ENCODE measurements at regions not wholly inside any gene's neighbourhood (a gene's known extent, or its start where the extent isn't known, plus 50 kb on each side); places are given as distances from the start of the nearest gene placed in this dataset.
"Not testable (repeated sequence)": the region's sequence is repeated elsewhere in the genome, so short reads cannot be mapped to it uniquely, and the experiment has no call there.

DNA sequence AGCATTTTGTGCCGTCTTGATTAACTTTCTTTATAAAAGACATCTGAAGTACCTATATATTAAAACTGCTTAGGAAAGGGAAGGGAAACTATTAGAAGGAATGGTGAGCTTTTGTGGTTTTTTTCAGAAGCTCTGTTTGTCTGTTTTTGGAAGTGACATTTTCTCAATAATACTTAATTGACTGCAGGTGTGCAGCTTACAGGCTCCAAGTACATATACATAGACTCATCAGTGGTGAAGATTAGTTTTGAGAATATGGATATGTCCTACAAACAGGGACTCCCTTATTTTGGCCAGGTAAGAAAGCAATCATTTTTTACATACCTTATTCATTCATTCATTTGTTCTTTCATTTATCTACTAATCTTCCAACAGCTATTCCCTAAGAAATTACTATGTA lies 104.9 kb downstream of the KLRB1 start:
- POLR2A ChIA-PET (ENCODE audit: partially characterized antibody); H4K5ac ChIP-seq (ENCODE audit: insufficient read length, low read depth, low read length); H2BK20ac ChIP-seq (ENCODE audit: low read length); H3K79me1 ChIP-seq (ENCODE audit: low read depth, low read length); H3K23me2 ChIP-seq (ENCODE audit: low read depth, low read length); H3K9me3 ChIP-seq (ENCODE audit: insufficient read depth in 2 of 2, low read depth in 1 of 2, low read length in 1 of 2); H4K91ac ChIP-seq (replicated peaks; ENCODE audit: insufficient read length, low read length); H2BK120ac ChIP-seq (replicated peaks; ENCODE audit: low read depth, low read length); H3K79me2 ChIP-seq (ENCODE audit: control insufficient read depth in 1 of 2, insufficient read depth in 2 of 2, low read length in 2 of 2); CTCF ChIA-PET (ENCODE audit: partially characterized antibody); H2BK12ac ChIP-seq (ENCODE audit: low read depth, low read length); H3K27me3 ChIP-seq (replicated peaks in 1 of 4; ENCODE audit: control insufficient read depth in 3 of 4, extremely low read depth in 1 of 4, insufficient read depth in 3 of 4, low read length in 3 of 4); H2AFZ ChIP-seq (ENCODE audit: low read length); H4K8ac ChIP-seq (ENCODE audit: extremely low read depth, insufficient read depth, low read length); H3K4me1 ChIP-seq (replicated peaks in 1 of 4; ENCODE audit: control insufficient read depth in 3 of 4, insufficient read depth in 4 of 4, low read length in 3 of 4); H3K18ac ChIP-seq (ENCODE audit: extremely low read depth, low read length); DNase-seq (ENCODE audit: low read depth in 1 of 2, low spot score in 2 of 2); H2BK5ac ChIP-seq (ENCODE audit: low read depth, low read length); H3K14ac ChIP-seq (ENCODE audit: insufficient read length); FAIRE-seq; H3K27ac ChIP-seq (ENCODE audit: low read depth, low read length); H3K4ac ChIP-seq (replicated peaks; ENCODE audit: insufficient read length, low read depth, low read length); H3K56ac ChIP-seq (replicated peaks; ENCODE audit: insufficient read length, low read depth, low read length); H3K4me2 ChIP-seq (ENCODE audit: insufficient read depth in 1 of 2, low read depth in 2 of 2, low read length in 2 of 2); H3K4me3 ChIP-seq (ENCODE audit: extremely low read depth in 1 of 4, insufficient read depth in 2 of 4, low read depth in 3 of 4, low read length in 4 of 4); H3K36me3 ChIP-seq (ENCODE audit: control insufficient read depth in 2 of 4, insufficient read depth in 4 of 4, low read length in 3 of 4); H4K20me1 ChIP-seq (replicated peaks in 1 of 2; ENCODE audit: control insufficient read depth in 1 of 2, insufficient read depth in 2 of 2, low read length in 2 of 2); H2AK5ac ChIP-seq (ENCODE audit: low read depth, low read length); H3K23ac ChIP-seq (ENCODE audit: insufficient read length); H2BK15ac ChIP-seq (ENCODE audit: low read length); H3K9ac ChIP-seq (replicated peaks in 1 of 4; ENCODE audit: extremely low read depth in 1 of 4, low read depth in 3 of 4, low read length in 3 of 4): not testable (repeated sequence)
- no CpG with 5 or more reads among the region's 1 CpG for WGBS, 2 experiments (ENCODE audit: extremely low coverage in 1 of 2, insufficient coverage in 1 of 2, insufficient read length in 1 of 2, insufficient replicate concordance in 2 of 2, low coverage in 1 of 2, low lambda C conversion rate in 2 of 2, missing lambda C conversion rate in 1 of 2)

DNA sequence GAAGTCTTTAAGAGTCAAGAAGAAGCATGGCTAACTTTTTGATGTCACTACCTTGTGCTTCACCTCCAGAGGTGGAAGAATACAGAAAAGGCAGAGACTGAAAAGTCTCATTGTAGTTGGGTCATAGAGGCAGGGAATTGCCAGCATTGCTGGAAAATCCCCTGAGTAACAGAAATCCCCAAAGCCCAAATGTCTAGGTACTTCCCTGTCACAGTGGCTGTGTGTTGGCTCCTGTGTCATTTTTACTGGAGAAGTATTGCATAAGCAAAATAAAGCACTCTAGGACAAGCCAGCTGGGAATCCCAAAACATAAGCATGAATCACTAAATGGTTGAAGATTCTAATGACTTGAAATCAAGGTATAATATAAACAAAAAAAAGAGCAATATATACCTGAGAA lies 114.4 kb downstream of the KLRB1 start:
- FAIRE-seq; H2BK5ac ChIP-seq (ENCODE audit: low read depth, low read length); H2BK12ac ChIP-seq (ENCODE audit: low read depth, low read length); H3K27me3 ChIP-seq (replicated peaks in 1 of 4; ENCODE audit: control insufficient read depth in 3 of 4, extremely low read depth in 1 of 4, insufficient read depth in 3 of 4, low read length in 3 of 4); H2BK20ac ChIP-seq (ENCODE audit: low read length); H2BK120ac ChIP-seq (replicated peaks; ENCODE audit: low read depth, low read length); CTCF ChIA-PET (ENCODE audit: partially characterized antibody); H4K5ac ChIP-seq (ENCODE audit: insufficient read length, low read depth, low read length); H3K9ac ChIP-seq (replicated peaks in 1 of 4; ENCODE audit: extremely low read depth in 1 of 4, low read depth in 3 of 4, low read length in 3 of 4); H2BK15ac ChIP-seq (ENCODE audit: low read length); DNase-seq (ENCODE audit: low read depth in 1 of 2, low spot score in 2 of 2); POLR2A ChIA-PET (ENCODE audit: partially characterized antibody); H3K23ac ChIP-seq (ENCODE audit: insufficient read length); H3K18ac ChIP-seq (ENCODE audit: extremely low read depth, low read length); H3K36me3 ChIP-seq (ENCODE audit: control insufficient read depth in 2 of 4, insufficient read depth in 4 of 4, low read length in 3 of 4); H4K91ac ChIP-seq (replicated peaks; ENCODE audit: insufficient read length, low read length); H3K4ac ChIP-seq (replicated peaks; ENCODE audit: insufficient read length, low read depth, low read length); H3K27ac ChIP-seq (ENCODE audit: low read depth, low read length); H3K79me2 ChIP-seq (ENCODE audit: control insufficient read depth in 1 of 2, insufficient read depth in 2 of 2, low read length in 2 of 2); H3K23me2 ChIP-seq (ENCODE audit: low read depth, low read length); H3K9me3 ChIP-seq (ENCODE audit: insufficient read depth in 2 of 2, low read depth in 1 of 2, low read length in 1 of 2); H3K4me1 ChIP-seq (replicated peaks in 1 of 4; ENCODE audit: control insufficient read depth in 3 of 4, insufficient read depth in 4 of 4, low read length in 3 of 4); H4K20me1 ChIP-seq (replicated peaks in 1 of 2; ENCODE audit: control insufficient read depth in 1 of 2, insufficient read depth in 2 of 2, low read length in 2 of 2); H3K4me2 ChIP-seq (ENCODE audit: insufficient read depth in 1 of 2, low read depth in 2 of 2, low read length in 2 of 2); H3K14ac ChIP-seq (ENCODE audit: insufficient read length); H2AK5ac ChIP-seq (ENCODE audit: low read depth, low read length); H2AFZ ChIP-seq (ENCODE audit: low read length); H4K8ac ChIP-seq (ENCODE audit: extremely low read depth, insufficient read depth, low read length); H3K79me1 ChIP-seq (ENCODE audit: low read depth, low read length); H3K56ac ChIP-seq (replicated peaks; ENCODE audit: insufficient read length, low read depth, low read length); H3K4me3 ChIP-seq (ENCODE audit: extremely low read depth in 1 of 4, insufficient read depth in 2 of 4, low read depth in 3 of 4, low read length in 4 of 4): not testable (repeated sequence)
